ENCODE measurements at regions not wholly inside any gene's neighbourhood (a gene's known extent, or its start where the extent isn't known, plus 50 kb on each side); places are given as distances from the start of the nearest gene placed in this dataset.
A peak's percentile ranks its signal among the peaks of the same experiment; 100 is the strongest.

GRCh38 chr1:56132520-56132919 lies 446.8 kb downstream of the PLPP3 start:
- Histone ChIP-seq H4K20me1 (ENCODE audit: insufficient read depth) (no peaks in the 10 kb centered on the region), H3F3A (ENCODE audit: insufficient read depth, low read depth) (no peaks in the 10 kb centered on the region), H3K9me3 (ENCODE audit: insufficient read depth, low read depth) (no peaks in the 10 kb centered on the region), H3K9me2 (ENCODE audit: insufficient read depth) (no peaks in the 10 kb centered on the region), H3K4me2 (no peak overlapping the region), H3K36me3 (ENCODE audit: low read depth) (no peaks in the 10 kb centered on the region), H2AFZ (no peak overlapping the region), H3K27ac (no peak overlapping the region), H3K27me3 (ENCODE audit: insufficient read depth, low read depth) (no peaks in the 10 kb centered on the region), H3K4me3 (no peak overlapping the region), H3K79me2 (ENCODE audit: low read depth) (no peaks in the 10 kb centered on the region), H3K4me1 (replicated peaks; ENCODE audit: insufficient read depth) (no peaks in the 10 kb centered on the region)
- TF ChIP-seq CTCF (conservative IDR thresholded peaks at IDR 0.05) (no peak), EZH2 (IDR thresholded peaks at IDR 0.05; ENCODE audit: low read depth) (no peak)
- no TSS peak for BruUV-seq (replicated peaks)
- no peak for DNase-seq
- ChIA-PET POLR2A (ENCODE audit: unreplicated experiment) (interaction anchor here (0.7 kb wide), 1 partner anchor 673 kb away, joined by 4 read pairs; no protein-coding TSS in a partner anchor), CTCF (no interaction called here)
- intact Hi-C loops (cut with micrococcal nuclease; ENCODE audit: unreplicated experiment) = no loop called here

GRCh38 chr1:56129837-56130236 lies 449.5 kb downstream of the PLPP3 start:
- CTCF ChIA-PET = interaction anchor here (0.6 kb wide), 1 partner anchor 139 kb away, joined by 3 read pairs; no protein-coding TSS in a partner anchor
- TF ChIP-seq CTCF (conservative IDR thresholded peaks at IDR 0.05) = no peak
- TF ChIP-seq EZH2 (IDR thresholded peaks at IDR 0.05; ENCODE audit: low read depth) = no peak
- intact Hi-C loops (cut with micrococcal nuclease; ENCODE audit: unreplicated experiment) = loop anchor here (10.0 kb wide), 1 partner anchor 445 kb away; the partner anchor contains the start of gene PLPP3
- no peaks in the 10 kb centered on the region for H3K36me3 ChIP-seq (ENCODE audit: low read depth)
- no peaks in the 10 kb centered on the region for H3F3A ChIP-seq (ENCODE audit: insufficient read depth, low read depth)
- H3K27ac ChIP-seq = no peak overlapping the region
- H2AFZ ChIP-seq = no peak overlapping the region
- no peaks in the 10 kb centered on the region for H4K20me1 ChIP-seq (ENCODE audit: insufficient read depth)
- H3K4me3 ChIP-seq = no peak overlapping the region
- H3K4me2 ChIP-seq = no peak overlapping the region
- H3K27me3 ChIP-seq (ENCODE audit: insufficient read depth, low read depth) = no peaks in the 10 kb centered on the region
- H3K9me2 ChIP-seq (ENCODE audit: insufficient read depth) = no peaks in the 10 kb centered on the region
- H3K9me3 ChIP-seq (ENCODE audit: insufficient read depth, low read depth) = no peaks in the 10 kb centered on the region
- BruUV-seq (replicated peaks) = no TSS peak
- POLR2A ChIA-PET (ENCODE audit: unreplicated experiment) = no interaction called here
- H3K79me2 ChIP-seq (ENCODE audit: low read depth) = no peaks in the 10 kb centered on the region
- peaks cover 14% of the 10 kb centered on the region for H3K4me1 ChIP-seq (replicated peaks; ENCODE audit: insufficient read depth)
- no peak for DNase-seq

- H3K27ac ChIP-seq = peak overlapping the region; percentile 38
- no peaks in the 10 kb centered on the region for H3K79me2 ChIP-seq (ENCODE audit: low read depth)
- DNase-seq = peak; percentile 38 to 74
- no peak for TF ChIP-seq CTCF (conservative IDR thresholded peaks at IDR 0.05)
- TF ChIP-seq EZH2 (IDR thresholded peaks at IDR 0.05; ENCODE audit: low read depth) = no peak
- ChIA-PET CTCF (interaction anchor here (0.5 kb wide), 1 partner anchor 207 kb away, joined by 3 read pairs; no protein-coding TSS in a partner anchor), POLR2A (ENCODE audit: unreplicated experiment) (no interaction called here)
- H3K9me2 ChIP-seq (ENCODE audit: insufficient read depth) = no peaks in the 10 kb centered on the region
- no peak overlapping the region for H3K4me3 ChIP-seq
- intact Hi-C loops (cut with micrococcal nuclease; ENCODE audit: unreplicated experiment) = loop anchor here (10.0 kb wide), 1 partner anchor 449 kb away; the partner anchor contains the start of gene PLPP3
- H3K4me1 ChIP-seq (replicated peaks; ENCODE audit: insufficient read depth) = peaks cover 15% of the 10 kb centered on the region
- no peaks in the 10 kb centered on the region for H3F3A ChIP-seq (ENCODE audit: insufficient read depth, low read depth)
- H4K20me1 ChIP-seq (ENCODE audit: insufficient read depth) = no peaks in the 10 kb centered on the region
- H3K9me3 ChIP-seq (ENCODE audit: insufficient read depth, low read depth) = no peaks in the 10 kb centered on the region
- no TSS peak for BruUV-seq (replicated peaks)
- no peaks in the 10 kb centered on the region for H3K36me3 ChIP-seq (ENCODE audit: low read depth)
- peak overlapping the region; percentile 46 for H3K4me2 ChIP-seq
- H3K27me3 ChIP-seq (ENCODE audit: insufficient read depth, low read depth) = no peaks in the 10 kb centered on the region
- peak overlapping the region; percentile 73 for H2AFZ ChIP-seq
Observed at GRCh38 chr1:56125316-56125715, 454.0 kb downstream of the PLPP3 start.
